ENCODE measurements at regions not wholly inside any gene's neighbourhood (a gene's known extent, or its start where the extent isn't known, plus 50 kb on each side); places are given as distances from the start of the nearest gene placed in this dataset.

DNA sequence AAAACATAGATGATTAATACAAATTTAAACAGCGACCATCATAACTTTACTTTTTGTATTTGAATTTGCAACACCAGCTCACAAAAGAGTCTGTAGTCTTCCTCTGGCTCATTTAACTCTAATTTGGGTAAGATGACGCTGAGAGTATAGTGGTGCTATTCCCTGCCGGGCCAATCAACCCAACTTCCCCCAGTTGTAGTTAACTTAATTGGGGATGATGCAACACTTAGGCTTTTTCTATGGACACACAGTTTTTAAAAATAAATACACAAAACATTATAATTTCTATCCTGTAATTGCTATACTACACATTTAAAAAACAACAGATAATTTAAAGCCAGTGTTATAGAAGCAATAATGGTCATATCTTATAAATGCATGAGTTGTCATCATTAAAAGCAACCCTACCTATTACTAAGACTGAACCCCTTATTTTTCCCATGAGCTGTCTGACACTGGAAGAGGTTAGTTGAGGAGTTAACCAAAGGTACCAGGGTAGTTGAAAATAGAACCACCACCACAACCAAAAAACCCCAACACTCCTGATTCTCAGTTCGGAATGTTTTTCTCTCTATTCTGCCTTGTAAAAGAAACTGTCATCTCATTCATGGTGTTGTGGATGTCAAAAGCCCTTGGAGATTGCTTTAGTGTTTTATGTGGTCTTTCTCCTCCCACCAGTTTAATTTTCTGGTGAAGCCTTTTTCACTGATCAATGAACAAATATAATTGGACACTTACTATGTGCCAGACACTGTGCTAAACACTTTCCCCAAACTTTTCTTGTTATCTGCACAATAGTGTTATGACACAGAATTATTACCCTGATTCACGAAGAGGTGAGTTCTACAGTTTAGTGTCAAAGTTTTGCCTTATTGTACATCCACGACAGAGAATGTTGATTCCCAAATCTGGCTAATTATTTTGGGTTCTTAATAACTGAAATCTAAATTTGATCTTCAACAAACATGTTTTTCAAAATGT lies 61.5 kb upstream of the RAPGEF2 start:
- no peak for DNase-seq

DNA sequence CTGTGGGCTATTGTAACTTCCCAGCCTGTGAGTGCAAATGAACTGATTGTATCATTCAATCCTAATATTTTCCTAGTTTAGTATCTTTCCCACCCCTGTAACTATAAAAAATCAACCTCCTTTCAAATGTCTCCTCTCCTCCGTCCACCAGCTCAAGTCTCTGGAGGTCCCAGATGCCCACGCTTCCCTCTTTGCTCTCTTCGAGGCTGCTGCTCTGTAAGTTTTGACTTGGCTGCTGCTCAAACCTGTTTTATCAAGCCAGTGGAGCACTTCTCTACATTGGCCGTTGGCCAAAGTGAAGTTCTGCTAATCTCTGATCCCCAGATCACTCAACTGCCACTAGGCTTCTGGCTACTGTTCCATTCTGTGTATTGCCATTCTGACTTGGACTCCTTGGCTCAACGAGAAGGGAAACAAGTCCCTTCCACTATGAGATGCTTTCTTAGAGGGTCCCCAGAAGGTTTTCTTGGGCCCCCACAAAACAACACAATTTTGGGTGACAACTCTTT lies 60.7 kb upstream of the RAPGEF2 start:
- DNase-seq = no peak

DNA sequence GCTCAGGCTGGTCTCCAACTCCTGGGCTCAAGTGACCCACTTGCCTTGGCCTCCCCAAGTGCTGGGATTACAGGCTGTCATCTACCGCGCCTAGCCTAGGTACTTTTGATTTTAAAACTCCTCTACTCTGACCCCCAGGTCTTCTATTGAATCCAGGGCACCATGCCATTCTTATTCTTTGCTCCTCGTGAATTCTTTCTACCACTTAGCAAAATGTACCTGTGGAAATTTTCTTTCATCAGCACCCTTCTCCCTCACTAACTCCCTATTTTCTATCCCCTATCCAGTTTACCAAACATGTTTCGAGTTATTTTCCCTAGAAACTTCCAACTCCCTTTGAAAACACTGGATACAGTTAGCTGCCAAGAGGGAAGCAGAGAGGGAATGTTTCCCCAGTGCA lies 60.0 kb upstream of the RAPGEF2 start:
- no peak for DNase-seq

DNA sequence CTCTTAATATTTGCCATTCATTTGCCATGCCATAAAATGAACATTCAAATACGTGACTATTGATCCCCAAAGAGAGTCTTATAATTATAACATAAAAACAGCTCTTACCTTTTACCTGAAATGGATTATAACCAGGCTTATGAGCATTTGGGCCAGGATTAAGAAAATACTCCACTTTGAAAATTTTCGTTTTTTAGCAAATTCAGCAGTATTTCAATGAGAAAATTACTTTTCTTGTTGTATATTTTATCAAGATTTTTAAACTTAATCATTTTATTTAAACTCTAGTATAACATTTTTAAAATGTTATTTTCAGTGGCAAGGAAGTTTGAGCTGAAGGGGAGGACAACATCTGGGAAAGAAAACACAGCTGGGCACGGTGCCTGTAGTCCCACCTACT lies 59.0 kb upstream of the RAPGEF2 start:
- DNase-seq = no peak

DNA sequence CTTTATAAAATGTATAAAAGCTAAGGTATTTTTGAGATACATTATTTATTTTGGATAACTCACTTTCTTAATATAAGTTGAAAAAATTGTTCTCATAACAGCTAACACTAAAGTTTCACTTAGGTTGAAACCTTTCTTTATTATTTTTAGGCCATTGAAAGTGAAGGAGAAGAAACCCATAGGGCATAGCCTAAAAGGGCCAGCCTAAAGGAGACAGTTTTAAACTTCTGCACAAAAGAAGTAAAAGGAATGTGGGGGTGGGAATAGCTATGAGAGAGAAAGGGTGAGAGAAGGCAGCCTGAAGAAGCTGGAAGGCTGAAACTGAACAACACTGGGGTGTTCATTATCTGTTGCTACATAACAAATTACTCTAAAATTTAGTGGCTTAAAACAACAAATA lies 57.6 kb upstream of the RAPGEF2 start:
- DNase-seq = no peak

DNA sequence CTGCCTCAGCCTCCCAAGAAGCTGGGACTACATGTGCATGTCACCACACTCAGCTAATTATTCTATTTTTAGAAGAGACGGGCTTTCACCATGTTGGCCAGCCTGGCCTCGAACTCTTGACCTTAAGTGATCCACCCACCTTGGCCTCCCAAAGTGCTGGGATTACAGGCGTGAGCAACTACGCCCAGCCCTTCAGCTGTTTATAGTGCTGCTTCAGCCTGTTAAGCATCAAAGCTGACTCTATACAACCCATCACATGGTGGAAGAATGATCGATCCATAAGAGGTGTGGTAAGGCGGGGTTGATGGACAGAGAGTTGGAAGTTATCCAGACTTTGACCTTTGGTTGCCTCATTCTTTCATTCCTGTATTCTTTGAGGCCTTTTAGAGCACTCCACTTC lies 56.2 kb upstream of the RAPGEF2 start:
- DNase-seq = no peak

DNA sequence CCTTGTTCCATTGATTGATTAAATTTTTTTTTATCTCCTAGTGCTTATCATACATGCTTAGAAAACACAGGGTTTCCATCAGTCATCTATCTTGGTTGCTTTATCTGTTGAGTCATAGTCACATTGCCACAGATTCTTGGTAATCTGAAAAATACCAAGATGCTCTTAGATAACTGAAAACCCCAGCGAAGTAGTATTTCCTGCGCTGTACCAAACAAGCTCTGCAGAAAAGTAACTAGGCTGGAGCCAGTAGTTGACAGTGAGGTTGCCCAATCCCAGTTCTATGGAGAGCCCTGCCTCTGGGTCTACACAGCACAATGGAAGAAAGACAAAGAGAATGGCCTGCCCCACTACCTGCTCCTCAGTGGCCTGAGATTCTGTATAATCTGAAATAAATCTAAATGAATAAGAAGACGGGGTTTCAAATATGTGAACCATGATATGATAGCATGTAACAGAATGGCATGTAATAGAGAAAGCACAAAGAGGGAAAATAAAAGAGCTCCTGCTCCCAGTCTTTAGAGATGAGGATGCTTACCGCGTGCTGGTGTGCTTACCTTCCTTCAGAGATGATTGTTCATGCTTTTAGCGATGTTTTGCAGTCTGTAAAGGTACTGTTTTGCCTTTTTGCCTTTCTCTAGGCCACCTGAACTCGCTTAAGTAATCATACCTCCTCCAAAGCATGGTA lies 55.3 kb upstream of the RAPGEF2 start:
- DNase-seq = no peak

DNA sequence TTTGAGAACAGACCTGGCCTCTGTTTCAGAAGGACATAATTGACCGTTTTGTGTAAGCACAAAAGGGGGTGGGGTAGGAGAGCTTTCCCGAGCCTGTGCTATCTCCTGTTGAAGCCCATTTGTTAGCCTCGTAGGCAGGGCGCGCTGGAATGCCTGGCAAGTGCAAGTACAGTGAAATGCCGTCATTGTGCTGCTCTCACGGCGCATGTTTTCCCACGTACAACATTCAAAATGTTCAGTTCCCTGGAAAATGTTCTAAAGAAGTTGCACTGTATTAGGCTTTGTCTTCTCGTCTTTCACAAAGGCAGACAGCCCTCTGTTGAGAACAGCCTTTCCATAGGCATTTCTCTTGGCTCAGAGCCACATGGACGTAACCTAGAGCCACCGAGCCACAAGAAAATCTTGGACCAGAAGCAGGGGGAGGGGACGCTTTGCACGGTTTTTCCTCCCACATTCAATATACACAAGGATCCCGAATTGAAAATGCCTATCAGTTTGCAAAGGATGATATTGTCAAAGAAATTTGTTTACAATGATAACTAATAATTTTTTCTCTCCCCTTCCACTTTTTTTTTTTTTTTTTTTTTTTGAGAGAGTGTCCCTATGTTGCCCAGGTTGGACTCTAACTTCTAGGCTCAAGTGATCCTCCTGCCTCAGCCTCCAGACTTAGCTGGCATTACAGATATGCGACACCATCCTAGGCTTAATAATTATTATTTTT lies 54.6 kb upstream of the RAPGEF2 start:
- DNase-seq = no peak

DNA sequence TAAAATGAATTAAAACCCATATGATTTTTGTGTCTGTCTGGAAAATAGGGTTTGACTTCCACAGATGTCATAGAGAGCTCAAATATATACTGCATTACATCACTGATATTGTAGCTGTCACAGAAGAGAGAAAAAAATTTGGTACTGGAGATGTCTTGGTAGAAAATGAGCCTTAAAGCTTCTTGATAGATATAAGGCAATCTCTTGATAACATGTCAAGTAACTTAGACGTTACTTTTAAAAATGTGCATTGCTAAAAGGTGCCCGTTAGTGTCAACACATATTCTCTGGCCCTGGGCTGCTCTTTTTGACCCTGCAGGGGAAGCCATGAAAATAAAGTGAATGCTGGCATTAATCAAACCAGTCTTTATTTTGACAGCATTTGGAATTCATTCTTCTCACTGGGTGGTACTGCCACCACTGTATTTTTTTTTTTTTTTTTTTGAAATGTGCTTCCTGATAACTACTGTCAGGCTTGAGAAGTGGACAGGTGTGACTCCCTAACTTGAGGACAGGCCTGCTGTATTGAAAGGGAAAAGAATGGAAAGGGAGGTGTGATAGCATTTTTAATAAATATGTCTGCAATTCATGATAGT lies 53.0 kb upstream of the RAPGEF2 start:
- no peak for DNase-seq

DNA sequence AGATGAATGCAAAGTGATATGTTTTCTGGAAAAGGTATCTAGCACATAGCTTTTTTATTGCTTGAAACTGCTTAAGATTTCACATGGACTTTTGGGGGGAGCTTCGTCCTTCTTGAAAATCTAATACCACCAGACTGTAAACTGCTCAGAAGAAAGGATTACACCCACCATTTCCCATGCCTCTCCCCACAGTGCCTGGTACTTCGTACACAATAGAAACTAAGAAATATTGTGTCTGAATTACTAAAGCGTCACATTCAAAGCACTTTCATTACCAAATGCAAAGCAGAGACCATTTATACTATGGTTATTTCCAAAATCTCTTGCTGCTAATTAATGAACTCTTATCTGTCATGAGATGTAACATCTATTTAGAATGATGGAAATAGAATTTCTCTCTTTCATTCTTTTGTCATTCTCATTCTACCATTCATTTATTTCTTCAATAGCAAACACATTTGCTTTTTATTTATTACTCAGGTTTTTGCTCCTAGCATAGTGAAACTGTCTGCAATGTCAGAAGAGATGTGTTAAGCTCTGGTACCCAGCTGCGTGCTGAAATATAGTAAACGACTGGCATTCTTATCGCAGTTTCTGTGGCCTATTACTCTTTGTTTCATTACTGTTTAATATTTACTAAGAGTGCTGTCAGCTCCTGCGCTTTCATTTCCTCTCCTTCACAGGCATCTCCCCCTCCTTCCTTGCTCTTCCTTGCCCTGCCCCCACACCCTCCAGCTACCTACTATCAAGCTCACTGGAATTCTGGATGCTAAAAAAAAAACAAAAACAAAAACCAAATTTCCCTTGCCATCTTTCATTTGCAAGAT lies 51.4 kb upstream of the RAPGEF2 start:
- DNase-seq = no peak

DNA sequence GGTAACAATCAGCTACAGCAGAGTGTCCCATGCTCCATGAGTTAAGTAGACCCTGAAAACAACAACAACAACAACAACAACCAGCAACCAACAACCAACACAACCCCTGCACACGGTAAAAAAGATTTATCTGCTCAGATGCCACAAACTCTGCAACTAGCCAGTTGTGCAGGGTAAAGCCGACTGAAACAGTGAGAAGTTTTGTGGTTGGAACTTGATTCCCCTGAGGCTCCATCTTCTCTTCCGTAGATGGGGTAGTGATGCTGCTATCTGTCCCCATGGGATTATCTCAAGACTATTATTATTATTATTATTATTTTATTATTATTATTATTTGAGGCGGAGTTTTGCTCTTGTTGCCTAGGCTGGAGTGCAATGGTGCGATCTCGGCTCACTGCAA lies 50.6 kb upstream of the RAPGEF2 start:
- DNase-seq = no peak

All from T1000 (cell line).